Activated B cell treated with CpG ODN at 0.5 μM for 24 hours (primary cell): ENCODE measurements at regions not wholly inside any gene's neighbourhood (a gene's known extent, or its start where the extent isn't known, plus 50 kb on each side); places are given as distances from the start of the nearest gene placed in this dataset.

ENCODE experiments used
- ATAC-seq: fragments of 200-7000 bp; cut with Tn5 transposase; one replicate; pipeline ENCODE4 v1.10.0; 2021; ENCODE audit warnings: low read depth, mild to moderate bottlenecking, moderate library complexity
- CTCF ChIA-PET: fragments of 350-600 bp; sonication (Branson Sonifier 250); formaldehyde crosslinking; loops from one replicate; lab custom pipeline; 2021; ENCODE audit warnings: antibody characterized with exemption; lab: Charles Lee
- POLR2A ChIA-PET: fragments of 350-600 bp; sonication (Branson Sonifier 250); formaldehyde crosslinking; loops from one replicate; lab custom pipeline; 2021; ENCODE audit warnings: antibody characterized with exemption; lab: Charles Lee
- DNase-seq: peaks from one replicate; pipeline ENCODE4 v3.0.0; 2022
- H3K27ac Mint-ChIP-seq: one replicate; pipeline ENCODE4 v1.8.0; 2020; ENCODE audit warnings: mixed read lengths
- H3K27me3 Mint-ChIP-seq: one replicate; pipeline ENCODE4 v1.8.0; 2021; ENCODE audit warnings: mixed read lengths
- H3K36me3 Mint-ChIP-seq: one replicate; pipeline ENCODE4 v1.8.0; 2021; ENCODE audit warnings: low read depth, mixed read lengths
- H3K4me1 Mint-ChIP-seq: one replicate; pipeline ENCODE4 v1.8.0; 2021; ENCODE audit warnings: mixed read lengths
- H3K4me3 Mint-ChIP-seq: one replicate; pipeline ENCODE4 v1.8.0; 2020; ENCODE audit warnings: mild to moderate bottlenecking, mixed read lengths
- H3K9me3 Mint-ChIP-seq: one replicate; pipeline ENCODE4 v1.8.0; 2020; ENCODE audit warnings: mixed read lengths
- CTCF ChIP-seq: fragments of 200-600 bp; IDR thresholded peaks from one replicate; pipeline ENCODE4 v1.8.0; 2022; ENCODE audit warnings: antibody characterized with exemption, mild to moderate bottlenecking
- intact Hi-C: fragments of 100-400 bp; cut with micrococcal nuclease; formaldehyde crosslinking; loops from one replicate; pipeline ENCODE4 v1.15.1; 2024

- no peak for ATAC-seq
- no peaks in the 10 kb centered on the region for H3K27me3 Mint-ChIP-seq
These were observed 56.8 kb upstream of the SALL3 start for GRCh38 chr18:78922856-78923255.

GRCh38 chr18:78924301-78924700, 55.3 kb upstream of the SALL3 start:
- ChIA-PET CTCF (no interaction called here), POLR2A (no interaction called here)
- no peak overlapping the region for H3K4me3 Mint-ChIP-seq
- no peaks in the 10 kb centered on the region for H3K36me3 Mint-ChIP-seq
- intact Hi-C loops: no loop called here
- no peaks in the 10 kb centered on the region for H3K27me3 Mint-ChIP-seq
- ATAC-seq (no peak), DNase-seq (no peak)
- no peak overlapping the region for H3K27ac Mint-ChIP-seq
- H3K9me3 Mint-ChIP-seq: no peaks in the 10 kb centered on the region
- no peaks in the 10 kb centered on the region for H3K4me1 Mint-ChIP-seq
- no peak for TF ChIP-seq CTCF

More at GRCh38 chr18:78922856-78923255, 56.8 kb upstream of the SALL3 start:
- H3K4me3 Mint-ChIP-seq: no peak overlapping the region
- intact Hi-C loops: no loop called here
- H3K27ac Mint-ChIP-seq: no peak overlapping the region
- no peak for DNase-seq
- CTCF ChIA-PET: no interaction called here
- H3K36me3 Mint-ChIP-seq: no peaks in the 10 kb centered on the region
- no peak for TF ChIP-seq CTCF
- no peaks in the 10 kb centered on the region for H3K4me1 Mint-ChIP-seq
- POLR2A ChIA-PET: no interaction called here
- H3K9me3 Mint-ChIP-seq: peaks cover 2% of the 10 kb centered on the region

- Mint-ChIP-seq H3K36me3 (no peaks in the 10 kb centered on the region), H3K9me3 (no peaks in the 10 kb centered on the region), H3K27me3 (no peaks in the 10 kb centered on the region), H3K27ac (no peak overlapping the region), H3K4me1 (no peaks in the 10 kb centered on the region), H3K4me3 (no peak overlapping the region)
- TF ChIP-seq CTCF: no peak
- ChIA-PET CTCF (no interaction called here), POLR2A (no interaction called here)
- intact Hi-C loops: no loop called here
- no peak for DNase-seq
- no peak for ATAC-seq
These were observed 54.7 kb upstream of the SALL3 start for GRCh38 chr18:78924786-78925540.

- intact Hi-C loops: no loop called here
- Mint-ChIP-seq H3K27ac (no peak overlapping the region), H3K36me3 (no peaks in the 10 kb centered on the region), H3K4me3 (no peak overlapping the region), H3K27me3 (no peaks in the 10 kb centered on the region), H3K4me1 (no peaks in the 10 kb centered on the region), H3K9me3 (no peaks in the 10 kb centered on the region)
- POLR2A ChIA-PET: no interaction called here
- CTCF ChIA-PET: no interaction called here
- DNase-seq (no peak), ATAC-seq (no peak)
- TF ChIP-seq CTCF: no peak
These were observed 53.9 kb upstream of the SALL3 start for GRCh38 chr18:78925557-78926242.

GRCh38 chr18:78926243-78926615, 53.4 kb upstream of the SALL3 start:
- intact Hi-C loops: no loop called here
- Mint-ChIP-seq H3K4me3 (no peak overlapping the region), H3K27me3 (no peaks in the 10 kb centered on the region), H3K4me1 (no peaks in the 10 kb centered on the region), H3K9me3 (no peaks in the 10 kb centered on the region), H3K27ac (no peak overlapping the region), H3K36me3 (no peaks in the 10 kb centered on the region)
- no peak for DNase-seq
- ATAC-seq: no peak
- CTCF ChIA-PET: no interaction called here
- POLR2A ChIA-PET: no interaction called here
- no peak for TF ChIP-seq CTCF
